G401 (cell line): ENCODE measurements at regions not wholly inside any gene's neighbourhood (a gene's known extent, or its start where the extent isn't known, plus 50 kb on each side); places are given as distances from the start of the nearest gene placed in this dataset.

ENCODE experiments used
- DNase-seq: peaks from one replicate; pipeline ENCODE4 v3.0.0-alpha.2; 2015; ENCODE audit warnings: low spot score
- in situ Hi-C: cut with HindIII; loops from 2 replicates; pipeline ENCODE4 v1.10.0; 2016; ENCODE audit warnings: low sequenced_read_pairs, mixed read lengths

DNA sequence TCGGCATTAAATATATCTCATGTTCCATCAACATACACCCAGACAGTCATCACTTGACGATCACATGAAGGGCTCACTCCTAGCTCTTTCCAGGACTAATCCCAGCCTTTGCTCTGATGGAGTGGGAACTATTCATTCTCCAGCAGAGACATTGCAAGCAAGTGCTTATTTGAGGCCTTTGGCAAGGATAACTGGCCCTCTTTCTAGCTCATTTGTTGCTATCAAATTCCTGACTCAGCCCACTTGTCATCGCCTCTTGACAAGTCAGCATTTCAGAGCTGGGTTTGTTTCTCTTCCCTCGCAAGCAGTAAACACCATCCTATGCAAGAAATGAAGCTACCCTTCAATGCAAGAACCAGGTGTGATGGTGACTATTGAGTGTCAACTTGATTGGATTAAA, 1165.7 kb upstream of the AUTS2 start:
- no peak for DNase-seq
- in situ Hi-C loops = no loop called here

DNA sequence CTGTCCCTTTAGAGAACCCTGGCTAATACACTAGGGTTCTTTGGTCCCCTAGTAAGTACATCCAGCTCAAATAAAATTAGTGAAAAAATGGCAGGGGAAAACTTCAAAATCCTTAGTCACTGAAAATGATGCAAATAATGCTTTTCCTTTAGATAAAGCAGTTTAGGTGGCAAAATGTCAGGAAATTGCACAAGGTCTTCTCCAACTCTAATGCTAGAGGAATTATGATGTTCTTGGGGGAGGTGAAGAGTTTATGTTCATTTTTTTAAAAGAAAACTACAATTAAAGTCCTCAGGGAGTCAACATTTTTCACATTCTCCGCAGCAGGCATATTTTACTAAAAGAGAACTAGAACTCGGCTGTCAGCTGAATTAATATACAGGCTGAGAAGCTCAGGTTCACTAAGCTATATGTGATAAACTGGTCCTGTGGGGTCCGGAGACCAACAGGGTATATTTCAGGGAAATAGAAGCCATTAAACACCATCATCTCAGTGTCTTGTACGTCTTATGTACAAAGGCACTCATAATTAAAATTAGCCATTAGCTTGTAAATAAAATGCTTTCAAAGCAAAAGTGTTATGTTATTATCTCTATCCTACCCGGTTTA, 1164.7 kb upstream of the AUTS2 start:
- in situ Hi-C loops = no loop called here
- no peak for DNase-seq

DNA sequence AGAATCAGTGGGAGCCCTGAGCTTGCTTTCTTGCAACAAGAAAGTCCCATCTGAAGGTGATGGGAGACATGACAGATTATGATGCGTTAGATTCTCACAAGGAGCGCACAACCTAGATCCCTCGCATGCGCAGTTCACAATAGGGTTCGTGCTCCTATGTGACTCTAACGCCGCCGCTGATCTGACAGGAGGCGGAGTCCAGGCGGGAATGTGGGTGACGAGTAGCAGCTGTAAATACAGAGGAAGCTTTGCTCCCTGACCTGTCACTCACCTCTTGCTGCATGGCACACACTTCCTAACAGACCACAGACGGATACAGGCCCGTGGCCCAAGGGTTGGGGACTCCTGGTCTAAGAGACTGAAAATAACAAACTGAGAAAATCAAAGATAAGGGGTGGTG, 1163.4 kb upstream of the AUTS2 start:
- DNase-seq = no peak
- in situ Hi-C loops = no loop called here

DNA sequence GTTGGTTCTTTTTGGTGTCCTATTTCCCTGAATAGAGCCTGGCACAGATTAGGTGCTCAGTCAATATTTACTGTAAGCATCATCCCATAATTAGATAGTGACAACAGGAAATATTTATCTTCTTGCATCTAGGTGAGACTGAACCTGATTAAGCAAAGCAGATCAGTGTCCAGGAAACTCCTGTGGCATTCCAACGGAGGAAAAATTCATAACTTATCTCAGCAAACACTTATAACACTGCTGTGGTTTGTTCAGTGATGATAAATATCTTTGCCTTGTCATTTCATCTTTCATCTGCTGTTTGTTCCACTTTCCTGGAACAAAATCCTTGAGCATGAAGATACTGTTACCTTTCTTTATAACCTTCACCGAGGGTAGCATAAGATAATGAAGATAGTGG, 1160.3 kb upstream of the AUTS2 start:
- in situ Hi-C loops = no loop called here
- no peak for DNase-seq

DNA sequence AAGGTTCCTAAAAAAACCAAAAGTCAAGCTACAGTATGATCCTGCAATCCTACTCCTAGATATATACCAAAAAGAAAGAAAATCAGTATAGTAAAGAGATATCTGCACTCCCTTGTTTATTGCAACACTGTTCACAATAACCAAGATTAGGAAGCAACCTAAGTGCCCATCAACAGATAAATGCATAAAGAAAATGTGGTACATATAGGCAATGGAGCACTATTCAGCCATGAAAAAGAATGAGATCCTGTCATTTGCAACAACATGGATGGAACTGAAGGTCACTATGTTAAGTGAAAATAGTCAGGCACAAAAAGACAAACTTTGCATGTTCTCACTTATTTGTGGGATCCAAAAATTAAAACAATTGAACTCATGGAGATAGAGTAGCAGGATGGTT, 1159.5 kb upstream of the AUTS2 start:
- DNase-seq = no peak
- in situ Hi-C loops = no loop called here

DNA sequence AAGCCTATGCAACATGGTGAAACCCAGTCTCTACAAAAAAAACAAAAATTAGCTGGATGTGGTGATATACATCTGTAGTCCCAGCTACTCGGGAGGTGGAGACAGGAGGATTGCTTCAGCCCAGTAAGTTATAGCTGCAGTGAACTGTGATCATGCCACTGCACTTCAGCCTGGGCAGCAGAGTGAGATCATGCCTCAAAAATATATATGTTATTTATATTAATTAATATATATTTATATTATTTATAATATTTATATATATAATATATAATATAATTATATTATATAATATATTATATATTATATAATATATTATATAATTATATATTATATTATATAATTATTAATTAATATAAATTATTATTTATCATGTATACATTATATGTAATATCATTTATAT, 1158.4 kb upstream of the AUTS2 start:
- no peak for DNase-seq
- in situ Hi-C loops = no loop called here

DNA sequence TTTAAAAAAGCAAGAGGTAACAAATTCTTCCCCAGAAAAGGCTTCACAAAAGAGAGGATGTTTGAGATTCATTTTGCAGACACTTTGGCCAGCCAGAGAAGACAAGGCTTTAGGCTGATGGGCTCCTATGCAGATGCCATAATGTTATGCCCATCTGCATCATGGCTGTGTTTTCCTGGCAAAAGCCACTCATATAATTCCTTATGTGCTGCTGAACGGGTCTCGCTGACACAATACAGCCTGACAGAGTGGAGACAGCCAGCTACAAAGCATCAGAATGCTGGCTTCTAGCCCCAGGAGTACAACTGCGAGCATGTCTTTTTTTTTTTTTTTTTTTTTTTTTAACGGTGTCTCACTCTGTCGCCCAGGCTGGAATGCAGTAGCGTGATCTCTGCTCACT, 1157.4 kb upstream of the AUTS2 start:
- DNase-seq = no peak
- in situ Hi-C loops = no loop called here

DNA sequence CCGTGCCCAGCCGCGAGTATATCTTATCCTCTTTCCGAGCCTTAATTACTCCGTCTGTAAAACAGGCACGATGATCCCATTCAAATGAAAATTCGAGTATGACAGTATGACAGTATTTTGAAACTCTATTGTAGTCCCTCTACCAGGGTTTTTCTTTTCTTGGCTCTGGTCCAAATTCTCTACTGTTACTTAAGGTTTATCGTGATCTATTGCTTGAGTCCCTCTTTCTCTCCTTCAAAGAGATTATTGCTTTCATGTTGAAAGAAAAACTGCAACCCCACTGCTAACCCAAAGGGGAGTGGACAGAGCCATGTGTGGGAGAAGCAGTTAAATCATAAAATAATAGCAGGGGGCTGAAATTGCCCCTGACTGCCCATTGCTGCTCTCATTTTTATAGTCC, 1156.6 kb upstream of the AUTS2 start:
- in situ Hi-C loops = no loop called here
- no peak for DNase-seq

DNA sequence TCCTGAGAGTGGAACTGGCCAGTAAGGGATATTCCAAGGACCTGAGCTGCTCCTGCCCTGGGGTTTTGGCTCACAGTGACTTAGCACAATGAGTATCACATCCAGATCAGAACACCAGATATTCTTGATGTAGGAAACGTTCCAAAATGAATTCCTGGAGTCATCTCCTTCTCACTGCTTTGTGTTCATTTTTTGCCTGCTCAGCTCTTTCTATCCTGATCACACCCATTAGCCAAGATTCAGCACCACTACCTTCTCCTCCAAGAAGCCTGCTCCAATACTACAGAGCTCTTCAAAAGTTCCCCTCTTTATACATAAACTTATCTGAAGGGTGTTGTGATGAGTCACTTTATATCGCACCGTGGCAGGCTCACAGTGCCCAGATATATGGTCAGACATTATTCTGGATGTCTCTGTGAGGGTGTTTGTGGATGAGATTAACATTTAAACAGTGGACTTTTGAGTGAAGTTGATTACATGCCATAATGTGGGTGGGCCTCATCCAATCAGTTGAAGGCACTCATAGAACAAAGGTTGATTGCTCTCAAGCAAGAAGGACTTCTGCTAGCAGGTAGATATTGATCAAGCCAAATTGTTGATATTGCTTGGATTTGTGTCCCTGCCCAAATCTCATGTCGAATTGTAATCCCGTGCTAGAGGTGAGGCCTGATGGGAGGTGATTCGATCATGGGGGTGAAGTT, 1155.2 kb upstream of the AUTS2 start:
- in situ Hi-C loops = no loop called here

DNA sequence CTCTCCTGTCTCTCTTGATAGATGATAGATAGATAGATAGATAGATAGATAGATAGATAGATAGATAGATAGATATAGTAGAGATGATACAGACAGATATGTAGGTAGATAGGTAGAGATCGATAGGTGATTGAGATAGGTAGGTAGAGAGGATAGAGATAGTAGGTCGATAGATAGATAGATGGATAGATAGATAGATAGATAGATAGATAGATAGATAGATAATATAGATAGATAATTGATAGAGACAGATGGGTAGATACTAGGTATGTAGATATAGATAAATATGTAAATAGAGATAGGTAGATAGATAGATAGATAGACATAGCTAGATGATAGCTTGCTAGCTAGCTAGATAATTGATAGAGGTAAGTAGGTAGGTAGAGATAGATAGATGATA, 1154.2 kb upstream of the AUTS2 start:
- DNase-seq = no peak
- in situ Hi-C loops = no loop called here

More for the DNA sequence above, 1155.2 kb upstream of the AUTS2 start:
- DNase-seq = no peak

DNA sequence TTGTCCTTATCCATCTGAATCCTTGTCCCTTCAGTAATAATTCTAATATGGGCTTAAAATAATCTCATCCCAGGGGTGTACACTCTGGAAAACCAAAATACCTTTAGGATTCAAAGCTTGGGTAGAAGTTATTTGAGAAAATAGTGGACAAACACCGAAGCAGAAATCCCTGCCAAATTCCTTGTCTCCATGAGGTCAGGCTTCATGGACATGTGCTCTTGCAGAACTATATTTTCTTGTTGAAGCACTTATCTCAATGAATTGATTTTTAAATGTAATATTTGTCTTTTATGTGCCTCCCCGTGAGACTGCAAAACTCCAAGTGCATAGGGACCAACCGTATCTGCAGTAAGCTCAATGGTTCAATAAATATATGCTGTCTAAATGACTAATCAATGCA, 1153.3 kb upstream of the AUTS2 start:
- DNase-seq = no peak
- in situ Hi-C loops = no loop called here

DNA sequence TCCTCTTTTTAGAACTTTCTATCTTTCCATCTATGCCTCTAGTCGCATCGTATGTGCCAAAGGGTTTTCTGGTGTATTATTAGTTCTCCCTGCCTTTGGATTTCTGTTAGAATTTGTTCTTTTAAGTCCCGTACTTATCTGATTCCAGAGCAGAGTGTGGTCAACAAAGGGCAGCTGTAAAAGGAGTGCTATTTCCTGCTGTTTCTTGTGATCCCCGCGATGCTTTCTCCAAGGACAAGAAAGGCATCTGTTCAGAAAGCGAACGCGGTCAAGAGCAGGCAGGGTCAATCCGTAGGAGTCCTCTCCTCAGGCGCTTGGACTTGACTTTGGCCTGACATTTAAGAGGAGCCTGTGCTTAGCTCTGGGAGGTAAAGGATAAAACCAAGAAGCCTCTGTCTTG, 1152.1 kb upstream of the AUTS2 start:
- in situ Hi-C loops = no loop called here
- no peak for DNase-seq

DNA sequence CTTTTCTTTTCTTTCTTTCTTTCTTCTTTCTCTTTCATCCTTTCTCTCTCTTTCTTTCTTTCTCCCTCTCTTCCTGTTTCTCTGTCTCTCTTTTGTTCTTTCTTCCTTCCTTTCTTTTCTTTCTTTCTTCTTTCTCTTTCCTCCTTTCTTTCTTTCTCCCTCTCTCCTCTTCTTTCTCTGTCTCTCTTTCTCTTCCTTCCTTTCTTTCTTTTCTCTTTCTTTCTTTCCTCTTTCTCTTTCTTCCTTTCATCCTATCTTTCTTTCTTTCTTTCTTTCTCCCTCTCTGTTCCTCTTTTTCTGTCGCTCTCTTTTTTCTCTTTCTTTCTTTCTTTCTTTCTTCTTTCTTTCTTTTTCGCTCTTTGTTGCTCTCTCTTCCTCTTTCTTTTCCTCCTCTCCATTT, 1149.2 kb upstream of the AUTS2 start:
- no peak for DNase-seq
- in situ Hi-C loops = no loop called here

DNA sequence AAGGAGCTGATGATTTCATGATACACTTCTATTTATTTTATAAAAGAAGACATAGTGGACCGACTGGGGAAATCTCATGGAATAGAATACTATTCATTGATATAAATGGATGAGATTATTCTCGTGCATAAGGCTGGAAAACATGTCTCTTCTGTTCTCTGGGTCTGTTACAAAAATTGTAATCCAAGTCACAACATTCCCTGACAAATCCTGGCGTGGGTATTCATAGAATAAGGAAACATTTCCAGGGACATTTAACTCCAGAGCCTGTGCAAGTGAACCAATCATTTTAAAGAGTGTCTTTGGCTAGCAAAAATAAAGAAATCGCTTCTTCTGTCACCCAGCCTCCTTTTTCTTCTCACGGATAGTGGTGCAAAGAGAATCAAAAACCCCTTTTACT, 1148.5 kb upstream of the AUTS2 start:
- in situ Hi-C loops = no loop called here
- DNase-seq = no peak

DNA sequence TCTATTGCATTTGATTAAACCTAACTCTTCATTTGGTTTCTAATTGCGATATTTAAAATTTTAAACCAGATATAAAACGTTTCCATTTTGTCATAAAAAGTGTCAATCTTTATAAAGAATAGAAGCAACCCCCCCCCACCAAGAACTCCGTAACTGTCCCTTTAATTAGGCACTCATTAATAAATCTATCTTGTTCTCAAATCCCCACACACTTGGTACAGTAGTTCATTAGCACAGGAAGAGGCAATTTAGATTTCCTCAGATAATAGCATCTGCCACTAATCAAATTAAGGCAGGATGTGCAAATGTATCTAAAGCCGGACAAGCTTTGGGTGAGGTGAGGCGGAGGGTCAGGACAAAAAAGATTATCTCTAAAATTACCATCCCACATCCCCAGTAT, 1143.3 kb upstream of the AUTS2 start:
- DNase-seq = no peak
- in situ Hi-C loops = no loop called here

DNA sequence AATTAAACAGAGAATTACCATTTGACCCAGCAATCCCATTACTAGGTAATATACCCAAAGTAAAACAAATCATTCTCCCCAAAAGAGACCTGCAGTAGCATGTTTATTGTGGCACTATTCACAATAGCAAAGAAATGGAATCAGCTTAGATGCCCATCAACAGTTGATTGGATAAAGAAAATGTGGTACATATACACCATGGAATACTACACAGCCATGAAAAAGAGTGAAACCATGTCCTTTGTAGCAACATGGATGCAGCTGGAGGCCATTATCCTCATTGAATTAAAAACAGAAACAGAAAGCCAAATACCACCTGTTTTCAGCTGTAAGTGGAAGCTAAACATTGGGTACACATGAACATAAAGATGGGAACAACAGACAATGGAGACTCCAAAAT, 1141.8 kb upstream of the AUTS2 start:
- in situ Hi-C loops = no loop called here

DNA sequence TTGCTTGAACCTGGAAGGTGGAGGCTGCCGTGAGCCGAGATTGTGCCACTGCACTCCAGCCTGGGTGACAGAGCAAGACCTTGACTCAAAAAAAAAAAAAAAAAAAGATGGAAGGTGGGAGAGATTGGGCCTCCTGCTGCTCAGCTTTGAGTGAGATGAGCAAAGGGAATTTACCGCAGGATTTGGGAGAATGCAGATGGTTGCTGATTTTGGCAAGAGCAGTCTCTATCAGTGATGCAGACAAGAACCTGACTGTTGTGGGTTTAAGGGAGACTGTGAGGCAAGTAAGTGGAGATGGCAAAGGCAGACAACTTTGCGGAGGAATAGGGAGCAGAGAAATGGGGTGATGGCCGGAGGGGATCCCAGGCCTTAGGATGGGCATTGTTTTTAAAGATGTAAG, 1140.8 kb upstream of the AUTS2 start:
- no peak for DNase-seq
- in situ Hi-C loops = no loop called here

More for the DNA sequence above, 1141.8 kb upstream of the AUTS2 start:
- no peak for DNase-seq

DNA sequence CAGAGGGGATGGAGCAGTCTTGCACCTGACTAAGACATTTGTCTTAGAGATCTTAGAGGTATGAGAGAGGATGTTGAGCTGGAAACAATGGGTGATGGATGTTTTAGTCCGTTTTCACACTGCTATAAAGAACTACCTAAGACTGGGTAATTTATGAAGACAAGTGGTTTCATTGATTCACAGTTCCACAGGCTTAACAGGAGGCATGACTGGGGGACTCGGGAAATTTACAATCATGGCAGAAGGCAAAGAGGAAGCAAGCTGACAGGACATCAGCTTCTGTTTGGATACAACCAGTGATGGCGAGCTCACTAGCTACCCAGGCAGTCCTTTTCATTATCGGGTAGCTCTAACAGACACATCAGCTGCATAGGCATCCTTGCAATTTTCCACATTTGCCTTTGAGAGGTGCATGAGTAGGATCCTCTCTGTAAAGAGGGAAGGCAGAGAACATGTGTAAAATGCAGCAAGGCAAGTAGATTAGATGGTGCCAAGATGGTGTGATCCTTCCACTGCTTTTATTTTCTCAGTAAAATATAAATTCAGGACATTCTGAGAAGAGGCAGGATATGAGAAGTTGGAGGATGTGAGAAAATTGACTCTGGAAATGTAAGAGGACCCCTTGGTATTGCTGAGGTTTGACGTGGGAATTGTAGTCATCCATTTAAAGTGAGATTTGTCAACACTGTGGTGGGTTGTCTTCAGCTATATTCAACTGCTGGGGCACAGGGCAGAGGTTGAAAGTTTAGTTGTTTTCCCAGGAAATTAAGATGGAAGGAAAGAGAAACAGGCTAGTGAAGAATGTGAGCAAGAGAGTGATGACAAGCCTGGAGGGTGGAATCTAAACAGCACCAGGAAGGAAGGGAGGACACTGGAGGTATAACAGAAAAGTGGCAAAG, 1140.0 kb upstream of the AUTS2 start:
- in situ Hi-C loops = no loop called here
- DNase-seq = no peak

DNA sequence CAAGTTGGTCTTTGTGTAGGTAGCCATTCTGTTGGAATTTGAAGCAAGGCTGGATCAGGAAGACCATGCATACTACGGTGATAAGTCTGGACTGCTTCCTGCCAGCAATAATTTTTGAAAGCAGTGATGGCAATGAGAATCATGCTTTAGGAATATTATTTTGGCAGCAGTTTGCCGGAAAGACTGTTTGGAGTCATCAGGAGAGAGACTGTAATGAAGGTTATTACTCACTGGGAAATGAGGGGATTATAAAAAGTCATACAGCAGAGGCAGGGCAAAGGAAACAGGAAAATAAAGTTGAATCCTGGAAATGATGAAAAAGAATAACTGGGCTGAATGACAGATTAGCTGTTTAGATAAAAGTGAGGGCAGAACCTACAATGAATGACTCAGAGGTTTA, 1136.8 kb upstream of the AUTS2 start:
- no peak for DNase-seq
- in situ Hi-C loops = no loop called here

DNA sequence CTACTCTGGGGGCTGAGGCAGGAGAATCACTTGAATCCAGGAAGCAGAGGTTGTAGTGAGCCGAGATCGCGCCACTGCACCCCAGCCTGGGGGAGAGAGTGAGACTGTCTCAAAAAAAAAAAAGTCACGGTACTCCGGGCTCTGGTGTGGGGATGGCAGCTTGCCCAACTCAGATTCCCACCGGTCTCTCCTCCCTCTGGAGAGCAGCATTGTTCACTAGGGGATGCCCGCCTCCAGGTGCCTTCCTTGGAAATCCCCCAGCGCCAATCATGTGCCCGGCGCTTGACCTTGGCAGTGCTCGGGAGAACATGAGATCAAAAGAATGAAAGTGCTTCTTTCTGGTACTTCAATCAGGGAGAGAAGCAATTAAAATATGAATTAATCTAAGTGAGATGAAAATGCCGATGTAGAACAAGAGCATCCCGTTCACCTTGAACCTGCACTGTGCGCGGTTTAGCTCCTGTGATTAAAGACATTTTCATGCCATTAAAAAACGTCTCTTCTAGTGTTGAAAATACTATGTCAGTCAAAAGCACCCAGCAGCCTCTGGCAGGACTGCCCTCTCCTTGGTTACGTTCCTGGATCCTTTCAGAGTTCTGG, 1127.3 kb upstream of the AUTS2 start:
- DNase-seq = no peak
- in situ Hi-C loops = no loop called here
